GM23248 (cell line): ENCODE measurements at regions not wholly inside any gene's neighbourhood (a gene's known extent, or its start where the extent isn't known, plus 50 kb on each side); places are given as distances from the start of the nearest gene placed in this dataset.

Experiments
- DNase-seq: peaks from one replicate; pipeline ENCODE4 v3.0.0-alpha.2; 2015
- H2AFZ ChIP-seq: fragments of 200-600 bp; sonication (generic); 2 replicates; pipeline ENCODE4 v1.6.1; 2016; ENCODE audit warnings: antibody characterized with exemption
- H3F3A ChIP-seq: fragments of 200-600 bp; sonication (generic); 2 replicates; pipeline ENCODE4 v1.6.1; 2016; ENCODE audit warnings: mild to moderate bottlenecking, antibody characterized with exemption, mixed run types; ENCODE audit not compliant: insufficient read depth
- H3K27ac ChIP-seq: fragments of 200-600 bp; sonication (generic); 2 replicates; pipeline ENCODE4 v1.5.1; 2016; ENCODE audit warnings: mild to moderate bottlenecking
- H3K27me3 ChIP-seq: fragments of 200-600 bp; sonication (generic); replicated peaks from 2 replicates; pipeline ENCODE4 v1.6.1; 2016; ENCODE audit warnings: mild to moderate bottlenecking; ENCODE audit not compliant: insufficient read depth
- H3K36me3 ChIP-seq: fragments of 200-600 bp; sonication (generic); 2 replicates; pipeline ENCODE4 v1.6.1; 2016; ENCODE audit warnings: low read depth, mild to moderate bottlenecking
- H3K4me1 ChIP-seq: fragments of 200-600 bp; sonication (generic); 2 replicates; pipeline ENCODE4 v1.6.1; 2016; ENCODE audit warnings: mild to moderate bottlenecking; ENCODE audit not compliant: insufficient read depth
- H3K4me2 ChIP-seq: fragments of 200-600 bp; sonication (generic); one replicate; pipeline ENCODE4 v1.6.1; 2016; ENCODE audit warnings: mild to moderate bottlenecking; ENCODE audit not compliant: unreplicated experiment
- H3K4me3 ChIP-seq: fragments of 200-600 bp; sonication (generic); 2 replicates; pipeline ENCODE4 v1.5.1; 2016; ENCODE audit warnings: mild to moderate bottlenecking
- H3K79me2 ChIP-seq: fragments of 200-600 bp; sonication (generic); 2 replicates; pipeline ENCODE4 v1.6.1; 2016; ENCODE audit warnings: mild to moderate bottlenecking; ENCODE audit not compliant: insufficient read depth
- H3K9ac ChIP-seq: fragments of 200-600 bp; sonication (generic); 2 replicates; pipeline ENCODE4 v1.6.1; 2016; ENCODE audit warnings: mild to moderate bottlenecking
- H3K9me2 ChIP-seq: fragments of 200-600 bp; sonication (generic); 2 replicates; pipeline ENCODE4 v1.6.1; 2016; ENCODE audit warnings: mixed run types, mild to moderate bottlenecking, moderate library complexity; ENCODE audit not compliant: insufficient read depth
- H3K9me3 ChIP-seq: fragments of 200-600 bp; sonication (generic); one replicate; pipeline ENCODE4 v1.6.1; 2017; ENCODE audit warnings: low read depth
- H4K20me1 ChIP-seq: fragments of 200-600 bp; sonication (generic); 2 replicates; pipeline ENCODE4 v1.6.0; 2016; ENCODE audit not compliant: insufficient read depth
- EZH2 ChIP-seq: fragments of 200-600 bp; sonication (generic); IDR thresholded peaks from 2 replicates; pipeline ENCODE4 v1.6.1; 2018; ENCODE audit warnings: antibody characterized with exemption, mild to moderate bottlenecking; ENCODE audit not compliant: insufficient read depth, poor library complexity, severe bottlenecking
- EZH2phosphoT487 ChIP-seq: fragments of 200-600 bp; sonication (generic); IDR thresholded peaks from 2 replicates; pipeline ENCODE4 v1.6.1; 2018; ENCODE audit warnings: antibody characterized with exemption, moderate library complexity, mild to moderate bottlenecking, low read depth; ENCODE audit not compliant: insufficient read depth
- WGBS, 2 experiments: methylation state at CpG; one replicate each; pipeline ENCODE4 v1.1.6; 2015 to 2017; ENCODE audit warnings: low lambda C conversion rate in 2 of 2, low coverage in 1 of 2; ENCODE audit errors: missing lambda C conversion rate in 2 of 2; 5-methylcytosine and 5-hydroxymethylcytosine counted together
- in situ Hi-C: fragments of 300-500 bp; cut with MboI; formaldehyde crosslinking; loops from 2 replicates; pipeline ENCODE4 v1.15.0; 2020

GRCh38 chr16:64696866-64697265, 425.0 kb downstream of the CDH11 start:
- Histone ChIP-seq H3K27ac (no peak overlapping the region), H3K9me2 (no peaks in the 10 kb centered on the region), H3K9ac (no peak overlapping the region), H4K20me1 (no peaks in the 10 kb centered on the region), H2AFZ (no peak overlapping the region), H3K4me3 (no peak overlapping the region), H3K4me1 (peaks cover 7% of the 10 kb centered on the region; the same call in 1 of the 2 replicates), H3K4me2 (no peak overlapping the region), H3F3A (no peaks in the 10 kb centered on the region; the same call in 1 of the 2 replicates), H3K36me3 (no peaks in the 10 kb centered on the region), H3K79me2 (no peaks in the 10 kb centered on the region), H3K9me3 (no peaks in the 10 kb centered on the region), H3K27me3 (no peaks in the 10 kb centered on the region)
- in situ Hi-C loops, result no loop called here
- DNase-seq, result no peak
- TF ChIP-seq EZH2phosphoT487 (no peak), EZH2 (no peak)
- 63 to 74% methylated on average over 1 of the region's 1 CpG for WGBS, 2 experiments

- Histone ChIP-seq H3K9ac (no peak overlapping the region), H3F3A (no peaks in the 10 kb centered on the region; the same call in 1 of the 2 replicates), H3K27ac (no peak overlapping the region), H3K4me3 (no peak overlapping the region), H2AFZ (no peak overlapping the region), H3K27me3 (no peaks in the 10 kb centered on the region), H3K9me3 (no peaks in the 10 kb centered on the region), H4K20me1 (no peaks in the 10 kb centered on the region), H3K4me2 (no peak overlapping the region), H3K36me3 (no peaks in the 10 kb centered on the region), H3K4me1 (peaks cover 7% of the 10 kb centered on the region; the same call in 1 of the 2 replicates), H3K79me2 (no peaks in the 10 kb centered on the region), H3K9me2 (no peaks in the 10 kb centered on the region)
- TF ChIP-seq EZH2, result no peak
- TF ChIP-seq EZH2phosphoT487, result no peak
- in situ Hi-C loops, result no loop called here
- 22 to 24% methylated on average over 4 of the region's 4 CpGs for whole genome bisulfite sequencing, 2 experiments
- DNase-seq, result peak; percentile 47
These were observed 426.2 kb downstream of the CDH11 start for GRCh38 chr16:64695684-64696083.

DNA sequence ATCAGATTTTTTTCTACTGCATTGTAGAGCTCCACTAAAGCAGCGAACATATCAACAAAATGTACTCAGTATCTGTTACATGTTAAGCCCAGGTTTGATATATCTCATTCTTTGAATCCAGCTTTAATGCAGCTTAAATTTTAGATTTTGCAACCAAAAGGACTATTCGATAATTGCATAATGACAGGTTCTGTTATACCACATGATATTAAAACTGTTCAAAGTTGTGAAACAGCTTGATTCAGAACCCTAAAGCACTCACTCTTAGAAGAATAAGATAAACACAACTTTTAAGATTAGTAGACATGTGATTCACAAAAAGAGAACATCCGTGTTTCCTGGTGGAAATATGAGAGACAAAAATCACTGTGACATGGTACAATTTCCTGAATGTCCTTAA, 427.9 kb downstream of the CDH11 start:
- no peak for DNase-seq
- Histone ChIP-seq H3K79me2 (no peaks in the 10 kb centered on the region), H3F3A (no peaks in the 10 kb centered on the region; the same call in 1 of the 2 replicates), H3K9me2 (no peaks in the 10 kb centered on the region), H3K4me2 (no peak overlapping the region), H2AFZ (no peak overlapping the region), H3K4me1 (peaks cover 7% of the 10 kb centered on the region; the same call in 1 of the 2 replicates), H3K27me3 (no peaks in the 10 kb centered on the region), H3K27ac (no peak overlapping the region), H3K36me3 (no peaks in the 10 kb centered on the region), H3K9ac (no peak overlapping the region), H3K4me3 (no peak overlapping the region), H3K9me3 (no peaks in the 10 kb centered on the region), H4K20me1 (no peaks in the 10 kb centered on the region)
- TF ChIP-seq EZH2phosphoT487 (no peak), EZH2 (no peak)
- in situ Hi-C loops, result no loop called here
- 59 to 60% methylated on average over 3 of the region's 3 CpGs for WGBS, 2 experiments

DNA sequence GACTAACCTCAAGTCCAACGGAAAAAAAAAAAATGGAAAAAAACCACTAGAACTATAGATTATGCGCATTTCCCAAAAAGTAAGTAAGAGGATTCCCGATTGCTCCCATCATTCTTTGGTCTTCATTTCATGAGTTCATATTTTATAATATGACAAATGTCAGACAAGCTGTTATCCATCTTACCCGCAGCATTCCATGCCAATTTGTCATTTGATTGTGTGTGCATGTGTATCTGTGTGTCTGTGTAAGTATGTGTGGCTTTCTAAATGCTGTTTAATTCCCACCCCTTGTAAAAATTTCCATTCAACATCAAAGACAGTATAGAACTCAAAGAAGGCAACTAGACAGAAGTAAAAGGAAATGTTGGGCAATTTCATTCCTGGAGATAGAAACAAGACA, 434.1 kb downstream of the CDH11 start:
- Histone ChIP-seq H3F3A (no peaks in the 10 kb centered on the region), H3K27ac (no peak overlapping the region), H3K9me3 (no peaks in the 10 kb centered on the region), H3K9ac (no peak overlapping the region), H3K4me3 (no peak overlapping the region), H3K4me2 (no peak overlapping the region), H3K79me2 (no peaks in the 10 kb centered on the region), H3K36me3 (no peaks in the 10 kb centered on the region), H3K4me1 (no peaks in the 10 kb centered on the region), H2AFZ (no peak overlapping the region), H3K27me3 (no peaks in the 10 kb centered on the region), H3K9me2 (no peaks in the 10 kb centered on the region), H4K20me1 (no peaks in the 10 kb centered on the region)
- in situ Hi-C loops, result no loop called here
- 83 to 87% methylated on average over 4 of the region's 4 CpGs for WGBS, 2 experiments
- no peak for DNase-seq
- no peak for TF ChIP-seq EZH2
- TF ChIP-seq EZH2phosphoT487, result no peak

DNA sequence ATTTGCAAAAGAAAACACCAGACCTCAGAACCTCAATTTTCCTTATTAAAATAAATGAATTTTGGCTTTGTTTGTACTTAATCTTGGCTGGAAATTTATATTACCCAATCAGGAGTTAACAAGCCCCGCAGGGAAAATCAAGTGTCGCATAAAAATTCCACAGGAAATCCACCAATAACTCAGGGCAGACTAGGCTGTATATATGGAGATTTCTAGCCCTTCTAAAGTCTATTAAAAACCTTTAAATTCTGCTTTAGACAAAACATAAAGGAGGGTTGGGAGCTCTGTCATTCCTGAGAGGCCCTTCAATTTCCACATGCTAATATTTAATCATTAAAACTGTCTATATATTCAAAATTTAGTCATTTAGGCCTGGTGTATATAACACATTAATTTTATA, 434.7 kb downstream of the CDH11 start:
- TF ChIP-seq EZH2phosphoT487 (no peak), EZH2 (no peak)
- Histone ChIP-seq H3K4me3 (no peak overlapping the region), H3K27ac (no peak overlapping the region), H3K9me2 (no peaks in the 10 kb centered on the region), H3K36me3 (no peaks in the 10 kb centered on the region), H3K79me2 (no peaks in the 10 kb centered on the region), H3K4me2 (no peak overlapping the region), H3K9me3 (no peaks in the 10 kb centered on the region), H2AFZ (no peak overlapping the region), H3K4me1 (no peaks in the 10 kb centered on the region), H4K20me1 (no peaks in the 10 kb centered on the region), H3K27me3 (no peaks in the 10 kb centered on the region), H3K9ac (no peak overlapping the region), H3F3A (no peaks in the 10 kb centered on the region)
- WGBS, 2 experiments, result 61 to 70% methylated on average over 2 of the region's 2 CpGs
- in situ Hi-C loops, result no loop called here
- no peak for DNase-seq
